ENCODE measurements at regions not wholly inside any gene's neighbourhood (a gene's known extent, or its start where the extent isn't known, plus 50 kb on each side); places are given as distances from the start of the nearest gene placed in this dataset.

DNA sequence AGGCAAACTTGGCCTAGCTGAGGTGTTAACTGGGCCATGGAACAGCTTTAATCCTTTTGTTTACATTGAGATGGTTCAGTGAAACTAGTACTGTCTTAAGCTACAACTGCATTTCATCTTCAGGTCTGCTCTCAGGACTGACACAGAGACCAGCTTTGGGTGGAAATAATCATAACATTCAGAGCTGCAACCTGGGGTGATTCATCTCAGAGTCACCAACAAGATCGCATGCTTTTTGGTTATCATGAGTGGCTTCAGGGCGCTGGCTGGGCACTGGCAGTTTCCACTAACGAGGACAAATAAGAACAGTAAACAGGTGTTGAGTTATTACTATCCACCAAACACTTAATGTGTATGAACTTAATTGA, 60.9 kb upstream of the PAX6 start:
- no peak for DNase-seq (ENCODE audit: low spot score)
- TF ChIP-seq EZH2 (IDR thresholded peaks at IDR 0.05; ENCODE audit: borderline replicate concordance, low read depth, low read length, poor library complexity, severe bottlenecking), result no peak
- TF ChIP-seq CTCF (conservative IDR thresholded peaks at IDR 0.05; ENCODE audit: low read depth, low read length), result no peak
- no peaks in the 10 kb centered on the region for H3K36me3 ChIP-seq (ENCODE audit: insufficient read depth, low read length, poor library complexity, severe bottlenecking)
- CTCF ChIA-PET, result interaction anchor here (0.7 to 3.1 kb wide), 4 partner anchors 53 to 765 kb away, joined by 3 to 24 read pairs (median 10); no protein-coding TSS in a partner anchor
- no peaks in the 10 kb centered on the region for H3K4me1 ChIP-seq (ENCODE audit: insufficient read depth, low read length, poor library complexity, severe bottlenecking)
- no peak overlapping the region for H3K4me3 ChIP-seq (ENCODE audit: low read depth, low read length, poor library complexity, severe bottlenecking)
- intact Hi-C loops (cut with micrococcal nuclease; ENCODE audit: unreplicated experiment), result loop anchor here (5.0 to 10.0 kb wide), 2 partner anchors 303 to 910 kb away; no protein-coding TSS in a partner anchor
- H3K27ac ChIP-seq (ENCODE audit: low read depth, low read length, poor library complexity, severe bottlenecking), result no peak overlapping the region
- no TSS peak for BruUV-seq (replicated peaks)
- no peaks in the 10 kb centered on the region for H3K9me3 ChIP-seq (ENCODE audit: low read depth, low read length, poor library complexity, severe bottlenecking)
- peaks cover 76% of the 10 kb centered on the region for H3K27me3 ChIP-seq (replicated peaks; ENCODE audit: insufficient read depth, low read depth, low read length, poor library complexity)
- POLR2A ChIA-PET (ENCODE audit: low non-redundant PET), result no interaction called here

GRCh38 chr11:31871310-31872075, 60.4 kb upstream of the PAX6 start:
- Histone ChIP-seq H3K27ac (ENCODE audit: low read depth, low read length, poor library complexity, severe bottlenecking) (no peak overlapping the region), H3K4me1 (ENCODE audit: insufficient read depth, low read length, poor library complexity, severe bottlenecking) (no peaks in the 10 kb centered on the region), H3K27me3 (replicated peaks; ENCODE audit: insufficient read depth, low read depth, low read length, poor library complexity) (peaks cover 71% of the 10 kb centered on the region), H3K9me3 (ENCODE audit: low read depth, low read length, poor library complexity, severe bottlenecking) (no peaks in the 10 kb centered on the region), H3K36me3 (ENCODE audit: insufficient read depth, low read length, poor library complexity, severe bottlenecking) (no peaks in the 10 kb centered on the region), H3K4me3 (ENCODE audit: low read depth, low read length, poor library complexity, severe bottlenecking) (no peak overlapping the region)
- DNase-seq (ENCODE audit: low spot score), result no peak
- TF ChIP-seq CTCF (conservative IDR thresholded peaks at IDR 0.05; ENCODE audit: low read depth, low read length), result no peak; the same call in 1 of the 2 replicates
- no peak for TF ChIP-seq EZH2 (IDR thresholded peaks at IDR 0.05; ENCODE audit: borderline replicate concordance, low read depth, low read length, poor library complexity, severe bottlenecking)
- BruUV-seq (replicated peaks), result no TSS peak
- ChIA-PET POLR2A (ENCODE audit: low non-redundant PET) (no interaction called here), CTCF (interaction anchor here (0.5 to 3.1 kb wide), 10 partner anchors 11 to 765 kb away, joined by 3 to 24 read pairs (median 4); no protein-coding TSS in a partner anchor)
- intact Hi-C loops (cut with micrococcal nuclease; ENCODE audit: unreplicated experiment), result loop anchor here (1.0 to 10.0 kb wide), 10 partner anchors 230 to 909 kb away; no protein-coding TSS in a partner anchor

DNA sequence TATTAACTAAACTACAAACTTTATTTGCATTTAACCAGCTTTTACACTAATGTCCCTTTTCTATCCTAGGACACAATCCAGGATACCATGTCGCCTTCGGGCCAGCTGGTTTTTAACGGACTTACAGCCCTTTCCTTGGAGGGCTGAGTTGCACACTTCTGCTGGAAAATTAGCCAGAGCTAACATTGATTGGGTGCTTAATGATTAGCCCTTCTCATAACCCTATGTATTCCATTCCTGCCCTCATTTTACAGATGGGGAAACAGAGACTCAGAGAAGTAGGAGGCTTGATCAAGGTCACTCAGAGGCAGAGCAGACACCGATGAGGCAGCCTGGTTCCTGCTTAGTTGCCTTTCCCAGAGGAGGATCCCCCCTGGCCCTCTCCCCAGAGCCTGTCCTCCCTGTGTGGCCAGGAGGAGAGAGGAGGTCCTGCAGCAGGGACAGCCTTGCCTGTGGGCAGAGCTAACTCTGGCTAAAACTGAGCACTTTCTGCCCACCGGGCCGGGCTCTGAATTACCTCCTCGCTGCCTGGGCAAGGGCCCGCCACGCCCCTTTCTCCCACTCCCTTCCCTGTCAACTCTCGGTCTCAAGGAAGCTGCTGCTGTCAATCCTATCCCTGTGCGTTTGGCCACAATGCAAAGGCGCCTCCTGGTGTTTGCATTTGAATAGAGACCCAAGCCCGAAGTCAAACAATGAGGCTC, 59.6 kb upstream of the PAX6 start:
- no peak overlapping the region for H3K4me3 ChIP-seq (ENCODE audit: low read depth, low read length, poor library complexity, severe bottlenecking)
- H3K36me3 ChIP-seq (ENCODE audit: insufficient read depth, low read length, poor library complexity, severe bottlenecking), result no peaks in the 10 kb centered on the region
- POLR2A ChIA-PET (ENCODE audit: low non-redundant PET), result interaction anchor here (0.6 kb wide), 1 partner anchor 54 kb away, joined by 13 read pairs; no protein-coding TSS in a partner anchor

More for the DNA sequence above, 59.6 kb upstream of the PAX6 start:
- intact Hi-C loops (cut with micrococcal nuclease; ENCODE audit: unreplicated experiment), result loop anchor here (1.0 to 10.0 kb wide), 10 partner anchors 229 to 908 kb away; no protein-coding TSS in a partner anchor
- DNase-seq (ENCODE audit: low spot score), result peak; percentile 96
- CTCF ChIA-PET, result interaction anchor here (0.5 to 3.1 kb wide), 11 partner anchors 12 to 764 kb away, joined by 3 to 24 read pairs (median 4); no protein-coding TSS in a partner anchor
- no peaks in the 10 kb centered on the region for H3K9me3 ChIP-seq (ENCODE audit: low read depth, low read length, poor library complexity, severe bottlenecking)
- TF ChIP-seq EZH2 (IDR thresholded peaks at IDR 0.05; ENCODE audit: borderline replicate concordance, low read depth, low read length, poor library complexity, severe bottlenecking) (no peak), CTCF (conservative IDR thresholded peaks at IDR 0.05; ENCODE audit: low read depth, low read length) (peak; percentile 100)
- no peak overlapping the region for H3K27ac ChIP-seq (ENCODE audit: low read depth, low read length, poor library complexity, severe bottlenecking)
- no TSS peak for BruUV-seq (replicated peaks)
- H3K27me3 ChIP-seq (replicated peaks; ENCODE audit: insufficient read depth, low read depth, low read length, poor library complexity), result peaks cover 63% of the 10 kb centered on the region
- no peaks in the 10 kb centered on the region for H3K4me1 ChIP-seq (ENCODE audit: insufficient read depth, low read length, poor library complexity, severe bottlenecking)

All from A673 (cell line).